ENCODE measurements at regions not wholly inside any gene's neighbourhood (a gene's known extent, or its start where the extent isn't known, plus 50 kb on each side); places are given as distances from the start of the nearest gene placed in this dataset.

DNA sequence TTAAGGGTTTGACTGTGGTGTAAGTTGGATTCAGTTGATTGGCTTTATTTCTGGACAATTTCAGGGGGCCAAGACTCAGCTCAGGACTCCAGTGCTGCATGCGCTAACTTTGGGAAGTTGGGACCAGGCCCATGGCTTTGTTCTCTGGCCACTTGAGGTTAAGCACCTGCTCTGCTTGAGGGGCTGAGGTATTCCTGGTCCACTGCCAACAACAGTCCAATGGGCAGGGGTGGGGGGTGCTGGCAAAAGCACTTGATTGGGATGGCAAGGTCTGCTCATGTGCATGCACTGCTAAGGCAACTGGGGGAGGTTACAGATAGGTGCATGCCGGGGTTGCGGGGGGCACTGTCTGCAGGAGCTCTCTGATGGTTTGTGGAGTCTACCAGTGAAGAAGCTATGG lies 52.6 kb upstream of the ASB17 start:
- peaks cover 7% of the 10 kb centered on the region for H3K9me3 Mint-ChIP-seq (ENCODE audit: insufficient read depth)
- no peak overlapping the region for H3K4me3 Mint-ChIP-seq
- Histone ChIP-seq H3K4me1 (ENCODE audit: control insufficient read depth in 2 of 2, insufficient read depth in 2 of 2, low read length in 2 of 2) (no peaks in the 10 kb centered on the region), H4K20me1 (ENCODE audit: control insufficient read depth, insufficient read depth, low read length, poor library complexity, severe bottlenecking) (no peaks in the 10 kb centered on the region), H3K9ac (ENCODE audit: low read length) (no peak overlapping the region), H3K4me2 (replicated peaks; ENCODE audit: low read depth, low read length, poor library complexity, severe bottlenecking) (no peak overlapping the region), H3K4me3 (ENCODE audit: control extremely low read depth in 1 of 5, extremely low read depth in 1 of 5, insufficient read depth in 1 of 5, low read depth in 2 of 5, low read length in 4 of 5) (no peak overlapping the region), H3K27ac (ENCODE audit: low read length in 2 of 2) (no peak overlapping the region), H3K36me3 (replicated peaks in 1 of 2; ENCODE audit: control extremely low read depth in 1 of 2, control insufficient read depth in 1 of 2, extremely low read depth in 1 of 2, insufficient read depth in 2 of 2, low read length in 1 of 2) (no peaks in the 10 kb centered on the region), H3K27me3 (replicated peaks in 1 of 4; ENCODE audit: control extremely low read depth in 1 of 4, control insufficient read depth in 3 of 4, insufficient read depth in 4 of 4, low read length in 3 of 4) (peaks cover 0 to 10% (median under 1%) of the 10 kb centered on the region in 4 experiments), H3K9me3 (ENCODE audit: control extremely low read depth in 1 of 3, control insufficient read depth in 2 of 3, insufficient read depth in 1 of 3, low read length in 2 of 3) (peaks cover 0 to 13% (median 0%) of the 10 kb centered on the region in 3 donors), H2AFZ (ENCODE audit: insufficient read depth, low read depth, low read length, poor library complexity, severe bottlenecking) (no peak overlapping the region), H3K79me2 (ENCODE audit: control insufficient read depth, insufficient read depth, low read length) (no peaks in the 10 kb centered on the region)
- ChIA-PET CTCF (interaction anchor here (2.2 kb wide), 1 partner anchor 11 kb away, joined by 6 read pairs; no protein-coding TSS in a partner anchor), POLR2A (no interaction called here)
- H3K4me1 Mint-ChIP-seq, result no peaks in the 10 kb centered on the region
- peaks cover 7% of the 10 kb centered on the region for H3K27me3 Mint-ChIP-seq
- no peak for ATAC-seq (ENCODE audit: low read depth)
- no peak overlapping the region for H3K27ac Mint-ChIP-seq
- DNase-seq, result no peak
- WGBS (ENCODE audit: insufficient coverage), result 64% methylated on average over 3 of the region's 3 CpGs
- intact Hi-C loops (cut with micrococcal nuclease), result no loop called here
- no peak for TF ChIP-seq EZH2 (IDR thresholded peaks at IDR 0.05; ENCODE audit: borderline replicate concordance, insufficient read depth, low read depth, low read length, poor library complexity, severe bottlenecking)
- TF ChIP-seq, protein P1, sequence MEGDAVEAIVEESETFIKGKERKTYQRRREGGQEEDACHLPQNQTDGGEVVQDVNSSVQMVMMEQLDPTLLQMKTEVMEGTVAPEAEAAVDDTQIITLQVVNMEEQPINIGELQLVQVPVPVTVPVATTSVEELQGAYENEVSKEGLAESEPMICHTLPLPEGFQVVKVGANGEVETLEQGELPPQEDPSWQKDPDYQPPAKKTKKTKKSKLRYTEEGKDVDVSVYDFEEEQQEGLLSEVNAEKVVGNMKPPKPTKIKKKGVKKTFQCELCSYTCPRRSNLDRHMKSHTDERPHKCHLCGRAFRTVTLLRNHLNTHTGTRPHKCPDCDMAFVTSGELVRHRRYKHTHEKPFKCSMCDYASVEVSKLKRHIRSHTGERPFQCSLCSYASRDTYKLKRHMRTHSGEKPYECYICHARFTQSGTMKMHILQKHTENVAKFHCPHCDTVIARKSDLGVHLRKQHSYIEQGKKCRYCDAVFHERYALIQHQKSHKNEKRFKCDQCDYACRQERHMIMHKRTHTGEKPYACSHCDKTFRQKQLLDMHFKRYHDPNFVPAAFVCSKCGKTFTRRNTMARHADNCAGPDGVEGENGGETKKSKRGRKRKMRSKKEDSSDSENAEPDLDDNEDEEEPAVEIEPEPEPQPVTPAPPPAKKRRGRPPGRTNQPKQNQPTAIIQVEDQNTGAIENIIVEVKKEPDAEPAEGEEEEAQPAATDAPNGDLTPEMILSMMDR (IDR thresholded peaks at IDR 0.05), result no peak

DNA sequence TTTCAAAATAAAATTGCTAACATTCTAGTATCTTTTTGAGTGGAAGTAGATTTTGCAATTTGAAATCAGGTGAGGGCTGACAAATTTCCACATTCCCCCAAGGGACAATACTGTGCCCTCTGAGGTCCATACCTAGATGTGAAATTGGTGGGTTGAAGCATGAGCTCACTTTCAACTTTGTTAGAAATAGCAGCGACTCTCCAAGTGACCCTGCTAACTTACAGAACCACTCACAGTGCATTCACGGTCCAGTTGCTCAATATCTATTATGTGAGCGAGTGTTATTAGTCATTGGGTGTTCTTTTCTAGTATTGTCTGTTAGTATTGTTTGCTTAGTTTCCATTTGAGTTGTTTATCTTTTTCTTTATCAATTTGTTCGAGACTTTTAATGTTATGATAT lies 53.6 kb upstream of the ASB17 start:
- DNase-seq (no peak), ATAC-seq (ENCODE audit: low read depth) (no peak)
- Mint-ChIP-seq H3K9me3 (ENCODE audit: insufficient read depth) (peaks cover 7% of the 10 kb centered on the region), H3K27me3 (peaks cover 5% of the 10 kb centered on the region), H3K4me3 (no peak overlapping the region), H3K4me1 (no peaks in the 10 kb centered on the region), H3K27ac (no peak overlapping the region)
- Histone ChIP-seq H3K9me3 (ENCODE audit: control extremely low read depth in 1 of 3, control insufficient read depth in 2 of 3, insufficient read depth in 1 of 3, low read length in 2 of 3) (peaks cover 0 to 13% (median 0%) of the 10 kb centered on the region in 3 donors), H3K36me3 (replicated peaks in 1 of 2; ENCODE audit: control extremely low read depth in 1 of 2, control insufficient read depth in 1 of 2, extremely low read depth in 1 of 2, insufficient read depth in 2 of 2, low read length in 1 of 2) (no peaks in the 10 kb centered on the region), H3K27me3 (replicated peaks in 1 of 4; ENCODE audit: control extremely low read depth in 1 of 4, control insufficient read depth in 3 of 4, insufficient read depth in 4 of 4, low read length in 3 of 4) (peaks cover 0 to 10% (median 2%) of the 10 kb centered on the region in 4 experiments), H3K4me2 (replicated peaks; ENCODE audit: low read depth, low read length, poor library complexity, severe bottlenecking) (no peak overlapping the region), H3K9ac (ENCODE audit: low read length) (no peak overlapping the region), H2AFZ (ENCODE audit: insufficient read depth, low read depth, low read length, poor library complexity, severe bottlenecking) (no peak overlapping the region), H4K20me1 (ENCODE audit: control insufficient read depth, insufficient read depth, low read length, poor library complexity, severe bottlenecking) (no peaks in the 10 kb centered on the region), H3K4me3 (ENCODE audit: control extremely low read depth in 1 of 5, extremely low read depth in 1 of 5, insufficient read depth in 1 of 5, low read depth in 2 of 5, low read length in 4 of 5) (no peak overlapping the region), H3K4me1 (ENCODE audit: control insufficient read depth in 2 of 2, insufficient read depth in 2 of 2, low read length in 2 of 2) (no peaks in the 10 kb centered on the region), H3K79me2 (ENCODE audit: control insufficient read depth, insufficient read depth, low read length) (no peaks in the 10 kb centered on the region), H3K27ac (ENCODE audit: low read length in 2 of 2) (no peak overlapping the region)
- ChIA-PET CTCF (interaction anchor here (2.2 kb wide), 1 partner anchor 10 kb away, joined by 6 read pairs; no protein-coding TSS in a partner anchor), POLR2A (no interaction called here)
- intact Hi-C loops (cut with micrococcal nuclease), result no loop called here
- WGBS (ENCODE audit: insufficient coverage), result no CpG with 5 or more reads among the region's 4 CpGs
- TF ChIP-seq, protein P1 (IDR thresholded peaks at IDR 0.05), result no peak
- no peak for TF ChIP-seq EZH2 (IDR thresholded peaks at IDR 0.05; ENCODE audit: borderline replicate concordance, insufficient read depth, low read depth, low read length, poor library complexity, severe bottlenecking)
